ENCODE measurements at regions not wholly inside any gene's neighbourhood (a gene's known extent, or its start where the extent isn't known, plus 50 kb on each side); places are given as distances from the start of the nearest gene placed in this dataset.

- DNase-seq (ENCODE audit: low spot score) (no peak), ATAC-seq (ENCODE audit: low FRiP score) (no peak)
- no peak for TF ChIP-seq CTCF (IDR thresholded peaks at IDR 0.05)
These were observed 52.2 kb upstream of the C1QTNF7 start for GRCh38 chr4:15375667-15376066.

GRCh38 chr4:15376145-15376544 lies 51.7 kb upstream of the C1QTNF7 start:
- no peak for TF ChIP-seq CTCF (IDR thresholded peaks at IDR 0.05)
- DNase-seq (ENCODE audit: low spot score) (no peak), ATAC-seq (ENCODE audit: low FRiP score) (no peak)

- DNase-seq (ENCODE audit: low spot score), result no peak
- TF ChIP-seq CTCF (IDR thresholded peaks at IDR 0.05), result no peak
- ATAC-seq (ENCODE audit: low FRiP score), result no peak
These were observed 51.2 kb upstream of the C1QTNF7 start for GRCh38 chr4:15376594-15376993.
